NCI-H2029 treated with DMSO at 0.1 percent for 48 hours (cell line): ENCODE measurements at regions not wholly inside any gene's neighbourhood (a gene's known extent, or its start where the extent isn't known, plus 50 kb on each side); places are given as distances from the start of the nearest gene placed in this dataset.
"Not testable (repeated sequence)": the region's sequence is repeated elsewhere in the genome, so short reads cannot be mapped to it uniquely, and the experiment has no call there.

Experiments
- DNase-seq: peaks from one replicate; lab custom pipeline; 2025; lab: John Stamatoyannopoulos, UW

- no peak for DNase-seq
These were observed 257.7 kb upstream of the MYT1L start for GRCh38 chr2:2588777-2589176.

GRCh38 chr2:2587354-2587753, 256.3 kb upstream of the MYT1L start:
- no peak for DNase-seq

- DNase-seq: no peak
These were observed 255.9 kb upstream of the MYT1L start for GRCh38 chr2:2586931-2587330.

- DNase-seq: no peak
These were observed 255.1 kb upstream of the MYT1L start for GRCh38 chr2:2586068-2586776.

- DNase-seq: no peak
These were observed 252.0 kb upstream of the MYT1L start for GRCh38 chr2:2582998-2583545.

- DNase-seq: no peak
These were observed 250.5 kb upstream of the MYT1L start for GRCh38 chr2:2581331-2582159.

- DNase-seq: not testable (repeated sequence)
These were observed 249.8 kb upstream of the MYT1L start for GRCh38 chr2:2580841-2581240.

GRCh38 chr2:2580341-2580740, 249.3 kb upstream of the MYT1L start:
- DNase-seq: no peak

GRCh38 chr2:2579814-2580213, 248.7 kb upstream of the MYT1L start:
- DNase-seq: no peak

GRCh38 chr2:2577407-2577831, 246.3 kb upstream of the MYT1L start:
- DNase-seq: no peak

- DNase-seq: no peak
These were observed 244.9 kb upstream of the MYT1L start for GRCh38 chr2:2575870-2576386.

- DNase-seq: no peak
These were observed 244.1 kb upstream of the MYT1L start for GRCh38 chr2:2575181-2575577.

- DNase-seq: no peak
These were observed 243.5 kb upstream of the MYT1L start for GRCh38 chr2:2574401-2575180.

- DNase-seq: no peak
These were observed 242.7 kb upstream of the MYT1L start for GRCh38 chr2:2573658-2574293.

- DNase-seq: no peak
These were observed 242.1 kb upstream of the MYT1L start for GRCh38 chr2:2573205-2573604.

- DNase-seq: no peak
These were observed 241.5 kb upstream of the MYT1L start for GRCh38 chr2:2572393-2573204.

- no peak for DNase-seq
These were observed 240.5 kb upstream of the MYT1L start for GRCh38 chr2:2571301-2572150.

- DNase-seq: no peak
These were observed 239.8 kb upstream of the MYT1L start for GRCh38 chr2:2570871-2571270.

GRCh38 chr2:2570360-2570759, 239.3 kb upstream of the MYT1L start:
- no peak for DNase-seq

- DNase-seq: no peak
These were observed 238.8 kb upstream of the MYT1L start for GRCh38 chr2:2569836-2570235.
